ENCODE measurements at regions not wholly inside any gene's neighbourhood (a gene's known extent, or its start where the extent isn't known, plus 50 kb on each side); places are given as distances from the start of the nearest gene placed in this dataset.

DNA sequence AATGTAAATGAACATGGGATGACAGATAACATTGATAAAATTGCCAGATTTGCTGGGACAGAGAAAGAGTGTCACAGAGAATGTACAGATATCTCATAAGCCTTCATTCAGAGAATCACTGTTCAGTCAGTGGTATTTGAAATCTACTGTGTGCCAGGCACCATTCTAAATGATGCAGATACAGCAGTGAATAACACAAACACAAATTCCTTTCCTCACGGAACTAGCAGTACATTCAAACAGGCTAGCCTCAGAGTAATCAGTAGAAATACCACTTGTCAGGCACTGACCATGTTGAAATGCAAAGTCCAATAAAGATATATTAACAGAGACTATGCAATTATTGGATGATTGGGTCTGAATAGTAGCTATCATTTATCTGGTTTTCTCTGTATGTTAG is 211.0 kb downstream of the RDH14 start:
- Mint-ChIP-seq H3K4me3 (no peak overlapping the region), H3K4me1 (no peaks in the 10 kb centered on the region), H3K27ac (ENCODE audit: unreplicated experiment) (no peak overlapping the region), H3K27me3 (ENCODE audit: low read depth) (no peaks in the 10 kb centered on the region), H3K9me3 (no peaks in the 10 kb centered on the region), H3K36me3 (ENCODE audit: low read depth) (no peaks in the 10 kb centered on the region)
- DNase-seq (ENCODE audit: low read depth, low spot score), result no peak
- no peak for TF ChIP-seq CTCF (conservative IDR thresholded peaks at IDR 0.05)

DNA sequence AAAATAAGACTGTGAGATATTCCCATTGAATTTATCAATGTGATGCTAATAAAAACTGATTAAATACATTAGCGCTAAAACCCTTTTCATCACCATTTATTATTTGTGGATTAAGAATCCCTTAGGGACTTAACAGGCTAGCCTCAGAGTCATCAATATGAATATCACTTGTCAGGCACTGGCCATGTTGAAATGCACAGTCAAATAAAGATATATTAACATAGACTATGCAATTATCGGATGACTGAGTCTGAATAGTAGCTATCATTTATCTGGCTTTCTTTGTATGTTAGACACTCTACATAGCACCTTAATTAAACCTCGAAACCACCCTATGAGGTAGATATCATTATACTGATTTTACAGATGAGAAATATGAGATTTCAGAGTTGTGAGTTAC is 213.6 kb downstream of the RDH14 start:
- no peak for TF ChIP-seq CTCF (conservative IDR thresholded peaks at IDR 0.05)
- H3K27ac Mint-ChIP-seq (ENCODE audit: unreplicated experiment), result no peak overlapping the region
- H3K9me3 Mint-ChIP-seq, result peaks cover 2% of the 10 kb centered on the region
- H3K4me1 Mint-ChIP-seq, result no peaks in the 10 kb centered on the region
- H3K4me3 Mint-ChIP-seq, result no peak overlapping the region
- H3K36me3 Mint-ChIP-seq (ENCODE audit: low read depth), result no peaks in the 10 kb centered on the region
- DNase-seq (ENCODE audit: low read depth, low spot score), result no peak
- no peaks in the 10 kb centered on the region for H3K27me3 Mint-ChIP-seq (ENCODE audit: low read depth)

- TF ChIP-seq CTCF (conservative IDR thresholded peaks at IDR 0.05), result no peak
- H3K27ac Mint-ChIP-seq (ENCODE audit: unreplicated experiment), result no peak overlapping the region
- H3K4me3 Mint-ChIP-seq, result no peak overlapping the region
- H3K36me3 Mint-ChIP-seq (ENCODE audit: low read depth), result no peaks in the 10 kb centered on the region
- H3K4me1 Mint-ChIP-seq, result no peaks in the 10 kb centered on the region
- H3K27me3 Mint-ChIP-seq (ENCODE audit: low read depth), result no peaks in the 10 kb centered on the region
- no peak for DNase-seq (ENCODE audit: low read depth, low spot score)
- peaks cover 2% of the 10 kb centered on the region for H3K9me3 Mint-ChIP-seq
These were observed 214.1 kb downstream of the RDH14 start for GRCh38 chr2:18346344-18346743.

DNA sequence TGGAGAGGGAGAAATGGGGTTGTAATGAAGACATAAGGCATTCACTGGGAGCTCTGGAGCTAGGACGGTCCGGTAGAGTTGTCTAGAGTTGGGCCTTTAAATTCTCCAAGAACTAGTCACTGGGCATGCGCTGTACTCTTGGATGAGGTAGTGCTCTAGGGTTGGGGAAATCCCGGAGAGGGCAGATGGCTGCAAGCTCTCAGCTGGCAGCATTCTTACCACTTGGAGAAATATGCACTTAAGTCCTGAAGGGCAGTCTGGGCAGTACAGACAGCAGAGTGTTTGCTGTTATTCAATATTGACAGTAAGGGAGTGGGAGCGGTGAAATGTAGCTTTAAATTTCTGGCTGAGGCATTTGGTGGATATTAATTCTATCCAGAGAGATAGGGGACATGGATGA is 214.6 kb downstream of the RDH14 start:
- no peak for DNase-seq (ENCODE audit: low read depth, low spot score)
- H3K9me3 Mint-ChIP-seq, result peaks cover 2% of the 10 kb centered on the region
- H3K4me3 Mint-ChIP-seq, result no peak overlapping the region
- no peak overlapping the region for H3K27ac Mint-ChIP-seq (ENCODE audit: unreplicated experiment)
- TF ChIP-seq CTCF (conservative IDR thresholded peaks at IDR 0.05), result no peak
- H3K4me1 Mint-ChIP-seq, result no peaks in the 10 kb centered on the region
- H3K27me3 Mint-ChIP-seq (ENCODE audit: low read depth), result no peaks in the 10 kb centered on the region
- H3K36me3 Mint-ChIP-seq (ENCODE audit: low read depth), result no peaks in the 10 kb centered on the region

- H3K4me1 Mint-ChIP-seq, result no peaks in the 10 kb centered on the region
- no peaks in the 10 kb centered on the region for H3K36me3 Mint-ChIP-seq (ENCODE audit: low read depth)
- no peak for DNase-seq (ENCODE audit: low read depth, low spot score)
- H3K27ac Mint-ChIP-seq (ENCODE audit: unreplicated experiment), result no peak overlapping the region
- peaks cover 2% of the 10 kb centered on the region for H3K9me3 Mint-ChIP-seq
- TF ChIP-seq CTCF (conservative IDR thresholded peaks at IDR 0.05), result no peak
- H3K4me3 Mint-ChIP-seq, result no peak overlapping the region
- no peaks in the 10 kb centered on the region for H3K27me3 Mint-ChIP-seq (ENCODE audit: low read depth)
These were observed 217.6 kb downstream of the RDH14 start for GRCh38 chr2:18342901-18343300.

GRCh38 chr2:18339326-18339725 is 221.1 kb downstream of the RDH14 start:
- Mint-ChIP-seq H3K4me3 (no peak overlapping the region), H3K27ac (ENCODE audit: unreplicated experiment) (no peak overlapping the region), H3K36me3 (ENCODE audit: low read depth) (no peaks in the 10 kb centered on the region), H3K27me3 (ENCODE audit: low read depth) (no peaks in the 10 kb centered on the region), H3K4me1 (no peaks in the 10 kb centered on the region), H3K9me3 (peaks cover 2% of the 10 kb centered on the region)
- no peak for DNase-seq (ENCODE audit: low read depth, low spot score)
- no peak for TF ChIP-seq CTCF (conservative IDR thresholded peaks at IDR 0.05)

Data from neural crest cell (in vitro differentiated cells).